ENCODE measurements at regions not wholly inside any gene's neighbourhood (a gene's known extent, or its start where the extent isn't known, plus 50 kb on each side); places are given as distances from the start of the nearest gene placed in this dataset.

- H3K4me3 ChIP-seq (ENCODE audit: low read length): no peak overlapping the region
- ATAC-seq: no peak
- no peaks in the 10 kb centered on the region for H3K4me1 ChIP-seq (ENCODE audit: control insufficient read depth, insufficient read depth, low read length)
- intact Hi-C loops (cut with DNase I): no loop called here
- no peaks in the 10 kb centered on the region for H3K9me3 ChIP-seq (ENCODE audit: control insufficient read depth, low read length)
- H3K27ac ChIP-seq (ENCODE audit: low read length): no peak overlapping the region
- DNase-seq: no peak
- H3K27me3 ChIP-seq (ENCODE audit: control insufficient read depth, insufficient read depth): no peaks in the 10 kb centered on the region
Observed at GRCh38 chr3:75126556-75126955, 512.1 kb upstream of the CNTN3 start.

GRCh38 chr3:75129101-75129500 is 514.6 kb upstream of the CNTN3 start:
- ATAC-seq: no peak
- no peak overlapping the region for H3K27ac ChIP-seq (ENCODE audit: low read length)
- DNase-seq: no peak
- H3K27me3 ChIP-seq (ENCODE audit: control insufficient read depth, insufficient read depth): no peaks in the 10 kb centered on the region
- intact Hi-C loops (cut with DNase I): no loop called here
- no peaks in the 10 kb centered on the region for H3K4me1 ChIP-seq (ENCODE audit: control insufficient read depth, insufficient read depth, low read length)
- H3K4me3 ChIP-seq (ENCODE audit: low read length): no peak overlapping the region
- no peaks in the 10 kb centered on the region for H3K9me3 ChIP-seq (ENCODE audit: control insufficient read depth, low read length)
- 40% methylated on average over 2 of the region's 2 CpGs for WGBS

GRCh38 chr3:75136100-75136897 is 521.8 kb upstream of the CNTN3 start:
- no peaks in the 10 kb centered on the region for H3K9me3 ChIP-seq (ENCODE audit: control insufficient read depth, low read length)
- DNase-seq (no peak), ATAC-seq (no peak)
- intact Hi-C loops (cut with DNase I): no loop called here
- H3K4me1 ChIP-seq (ENCODE audit: control insufficient read depth, insufficient read depth, low read length): no peaks in the 10 kb centered on the region
- H3K27ac ChIP-seq (ENCODE audit: low read length): no peak overlapping the region
- no peak overlapping the region for H3K4me3 ChIP-seq (ENCODE audit: low read length)
- no peaks in the 10 kb centered on the region for H3K27me3 ChIP-seq (ENCODE audit: control insufficient read depth, insufficient read depth)
- 87% methylated on average over 14 of the region's 14 CpGs for WGBS

- intact Hi-C loops (cut with DNase I): no loop called here
Observed at GRCh38 chr3:75138345-75138744, 523.9 kb upstream of the CNTN3 start.

GRCh38 chr3:75140904-75141615 is 523.1 kb upstream of the FRG2C start:
- H3K27me3 ChIP-seq (ENCODE audit: control insufficient read depth, insufficient read depth): no peaks in the 10 kb centered on the region
- DNase-seq (no peak), ATAC-seq (no peak)
- 86% methylated on average over 8 of the region's 8 CpGs for WGBS
- intact Hi-C loops (cut with DNase I): no loop called here
- no peak overlapping the region for H3K27ac ChIP-seq (ENCODE audit: low read length)
- H3K9me3 ChIP-seq (ENCODE audit: control insufficient read depth, low read length): no peaks in the 10 kb centered on the region
- no peaks in the 10 kb centered on the region for H3K4me1 ChIP-seq (ENCODE audit: control insufficient read depth, insufficient read depth, low read length)
- no peak overlapping the region for H3K4me3 ChIP-seq (ENCODE audit: low read length)

More at GRCh38 chr3:75138345-75138744, 523.9 kb upstream of the CNTN3 start:
- no peak overlapping the region for H3K4me3 ChIP-seq (ENCODE audit: low read length)
- H3K27ac ChIP-seq (ENCODE audit: low read length): no peak overlapping the region
- no peaks in the 10 kb centered on the region for H3K9me3 ChIP-seq (ENCODE audit: control insufficient read depth, low read length)
- H3K4me1 ChIP-seq (ENCODE audit: control insufficient read depth, insufficient read depth, low read length): no peaks in the 10 kb centered on the region
- 92% methylated on average over 7 of the region's 7 CpGs for WGBS
- no peak for DNase-seq
- no peaks in the 10 kb centered on the region for H3K27me3 ChIP-seq (ENCODE audit: control insufficient read depth, insufficient read depth)
- no peak for ATAC-seq

GRCh38 chr3:75144406-75144805 is 519.7 kb upstream of the FRG2C start:
- intact Hi-C loops (cut with DNase I): no loop called here
- no peaks in the 10 kb centered on the region for H3K27me3 ChIP-seq (ENCODE audit: control insufficient read depth, insufficient read depth)
- DNase-seq: no peak
- H3K4me1 ChIP-seq (ENCODE audit: control insufficient read depth, insufficient read depth, low read length): no peaks in the 10 kb centered on the region
- no peaks in the 10 kb centered on the region for H3K9me3 ChIP-seq (ENCODE audit: control insufficient read depth, low read length)
- no peak overlapping the region for H3K27ac ChIP-seq (ENCODE audit: low read length)
- no peak for ATAC-seq
- 94% methylated on average over 3 of the region's 3 CpGs for WGBS
- H3K4me3 ChIP-seq (ENCODE audit: low read length): no peak overlapping the region

- DNase-seq (no peak), ATAC-seq (no peak)
- H3K4me1 ChIP-seq (ENCODE audit: control insufficient read depth, insufficient read depth, low read length): no peaks in the 10 kb centered on the region
- no peak overlapping the region for H3K27ac ChIP-seq (ENCODE audit: low read length)
- WGBS: 28% methylated on average over 2 of the region's 2 CpGs
- H3K9me3 ChIP-seq (ENCODE audit: control insufficient read depth, low read length): no peaks in the 10 kb centered on the region
- intact Hi-C loops (cut with DNase I): loop anchor here in 2 of 4 donors (10.0 kb wide), 2 partner anchors 1297 to 1307 kb away; no protein-coding TSS in a partner anchor
- H3K4me3 ChIP-seq (ENCODE audit: low read length): no peak overlapping the region
- no peaks in the 10 kb centered on the region for H3K27me3 ChIP-seq (ENCODE audit: control insufficient read depth, insufficient read depth)
Observed at GRCh38 chr3:75171630-75172230, 492.4 kb upstream of the FRG2C start.

GRCh38 chr3:75176937-75177336 is 487.2 kb upstream of the FRG2C start:
- DNase-seq (no peak), ATAC-seq (no peak)
- Histone ChIP-seq H3K27me3 (ENCODE audit: control insufficient read depth, insufficient read depth) (no peaks in the 10 kb centered on the region), H3K27ac (ENCODE audit: low read length) (no peak overlapping the region), H3K4me1 (ENCODE audit: control insufficient read depth, insufficient read depth, low read length) (no peaks in the 10 kb centered on the region), H3K4me3 (ENCODE audit: low read length) (no peak overlapping the region), H3K9me3 (ENCODE audit: control insufficient read depth, low read length) (no peaks in the 10 kb centered on the region)
- intact Hi-C loops (cut with DNase I): loop anchor here in 2 of 4 donors (10.0 kb wide), 2 partner anchors 1302 to 1312 kb away; no protein-coding TSS in a partner anchor
- WGBS: 51% methylated on average over 3 of the region's 3 CpGs

- Histone ChIP-seq H3K4me3 (ENCODE audit: low read length) (no peak overlapping the region), H3K9me3 (ENCODE audit: control insufficient read depth, low read length) (no peaks in the 10 kb centered on the region), H3K4me1 (ENCODE audit: control insufficient read depth, insufficient read depth, low read length) (no peaks in the 10 kb centered on the region), H3K27ac (ENCODE audit: low read length) (no peak overlapping the region), H3K27me3 (ENCODE audit: control insufficient read depth, insufficient read depth) (no peaks in the 10 kb centered on the region)
- DNase-seq (no peak), ATAC-seq (no peak)
- WGBS: 64% methylated on average over 7 of the region's 7 CpGs
- intact Hi-C loops (cut with DNase I): no loop called here
Observed at GRCh38 chr3:75180235-75180944, 483.7 kb upstream of the FRG2C start.

GRCh38 chr3:75180945-75181298 is 483.2 kb upstream of the FRG2C start:
- no peak overlapping the region for H3K4me3 ChIP-seq (ENCODE audit: low read length)
- no peaks in the 10 kb centered on the region for H3K4me1 ChIP-seq (ENCODE audit: control insufficient read depth, insufficient read depth, low read length)
- intact Hi-C loops (cut with DNase I): no loop called here
- H3K9me3 ChIP-seq (ENCODE audit: control insufficient read depth, low read length): no peaks in the 10 kb centered on the region
- DNase-seq (no peak), ATAC-seq (no peak)
- H3K27ac ChIP-seq (ENCODE audit: low read length): no peak overlapping the region
- no peaks in the 10 kb centered on the region for H3K27me3 ChIP-seq (ENCODE audit: control insufficient read depth, insufficient read depth)
- WGBS: 74% methylated on average over 1 of the region's 1 CpG

- Histone ChIP-seq H3K27ac (ENCODE audit: low read length) (no peak overlapping the region), H3K4me3 (ENCODE audit: low read length) (no peak overlapping the region), H3K4me1 (ENCODE audit: control insufficient read depth, insufficient read depth, low read length) (no peaks in the 10 kb centered on the region), H3K9me3 (ENCODE audit: control insufficient read depth, low read length) (no peaks in the 10 kb centered on the region), H3K27me3 (ENCODE audit: control insufficient read depth, insufficient read depth) (no peaks in the 10 kb centered on the region)
- DNase-seq (no peak), ATAC-seq (no peak)
- intact Hi-C loops (cut with DNase I): no loop called here
- 76% methylated on average over 3 of the region's 3 CpGs for WGBS
Observed at GRCh38 chr3:75188962-75189361, 475.2 kb upstream of the FRG2C start.
